Hepatocyte (in vitro differentiated cells): ENCODE measurements at regions not wholly inside any gene's neighbourhood (a gene's known extent, or its start where the extent isn't known, plus 50 kb on each side); places are given as distances from the start of the nearest gene placed in this dataset.
"Not testable (repeated sequence)": the region's sequence is repeated elsewhere in the genome, so short reads cannot be mapped to it uniquely, and the experiment has no call there.

ENCODE experiments used
- DNase-seq: peaks from one replicate; pipeline ENCODE4 v3.0.0-alpha.2; 2016; ENCODE audit warnings: low spot score
- H2AFZ ChIP-seq: fragments of 200-600 bp; sonication (generic); 2 replicates; pipeline ENCODE4 v1.6.0; 2016; ENCODE audit warnings: antibody characterized with exemption, mild to moderate bottlenecking
- H3K27ac ChIP-seq: fragments of 200-600 bp; sonication (generic); 2 replicates; pipeline ENCODE4 v1.5.1; 2016; ENCODE audit warnings: mild to moderate bottlenecking
- H3K27me3 ChIP-seq: fragments of 200-600 bp; sonication (generic); 2 replicates; pipeline ENCODE4 v1.6.1; 2016
- H3K36me3 ChIP-seq: fragments of 200-600 bp; sonication (generic); replicated peaks from 2 replicates; pipeline ENCODE4 v1.5.1; 2016; ENCODE audit warnings: low read depth; ENCODE audit not compliant: insufficient read depth
- H3K4me1 ChIP-seq: fragments of 200-600 bp; sonication (generic); 2 replicates; pipeline ENCODE4 v1.5.1; 2016; ENCODE audit warnings: mild to moderate bottlenecking, moderate library complexity; ENCODE audit not compliant: insufficient read depth
- H3K4me2 ChIP-seq: fragments of 200-600 bp; sonication (generic); 2 replicates; pipeline ENCODE4 v1.6.0; 2016
- H3K4me3 ChIP-seq: fragments of 200-600 bp; sonication (generic); 2 replicates; pipeline ENCODE4 v1.5.1; 2016; ENCODE audit warnings: mild to moderate bottlenecking
- H3K79me2 ChIP-seq: fragments of 200-600 bp; sonication (generic); 2 replicates; pipeline ENCODE4 v1.6.0; 2017; ENCODE audit warnings: mild to moderate bottlenecking
- H3K9me2 ChIP-seq: fragments of 200-600 bp; sonication (generic); replicated peaks from 2 replicates; pipeline ENCODE4 v1.6.0; 2017; ENCODE audit warnings: mild to moderate bottlenecking; ENCODE audit not compliant: insufficient read depth
- H3K9me3 ChIP-seq: fragments of 200-600 bp; sonication (generic); 2 replicates; pipeline ENCODE4 v1.5.1; 2016; ENCODE audit warnings: low read depth, mild to moderate bottlenecking
- H4K20me1 ChIP-seq: fragments of 200-600 bp; sonication (generic); 2 replicates; pipeline ENCODE4 v1.6.0; 2016; ENCODE audit warnings: mild to moderate bottlenecking; ENCODE audit not compliant: insufficient read depth, poor library complexity, severe bottlenecking
- CTCF ChIP-seq: fragments of 200-600 bp; sonication (generic); IDR thresholded peaks from 2 replicates; pipeline ENCODE4 v1.5.1; 2016; ENCODE audit warnings: antibody characterized with exemption, mild to moderate bottlenecking; ENCODE audit not compliant: poor library complexity
- EZH2 ChIP-seq: fragments of 200-600 bp; sonication (generic); IDR thresholded peaks from 2 replicates; pipeline ENCODE4 v1.6.1; 2016; ENCODE audit warnings: antibody characterized with exemption, mild to moderate bottlenecking, borderline replicate concordance
- EZH2phosphoT487 ChIP-seq: fragments of 200-600 bp; sonication (generic); IDR thresholded peaks from one replicate; pipeline ENCODE4 v1.6.1; 2018; ENCODE audit warnings: antibody characterized with exemption, mild to moderate bottlenecking, low read depth, moderate library complexity; ENCODE audit not compliant: unreplicated experiment, severe bottlenecking
- WGBS: methylation state at CpG from one replicate; pipeline ENCODE4 v1.1.6; 2016; ENCODE audit warnings: low lambda C conversion rate; ENCODE audit errors: missing lambda C conversion rate; 5-methylcytosine and 5-hydroxymethylcytosine counted together

GRCh38 chrX:13189380-13189779 is 130.5 kb downstream of the ATXN3L start:
- Histone ChIP-seq H3K9me3 (no peaks in the 10 kb centered on the region), H3K4me3 (no peak overlapping the region), H2AFZ (no peak overlapping the region), H3K27ac (no peak overlapping the region), H3K79me2 (no peaks in the 10 kb centered on the region), H3K36me3 (no peaks in the 10 kb centered on the region), H4K20me1 (no peaks in the 10 kb centered on the region), H3K27me3 (no peaks in the 10 kb centered on the region), H3K4me2 (no peak overlapping the region), H3K4me1 (peaks cover 9% of the 10 kb centered on the region), H3K9me2 (no peaks in the 10 kb centered on the region)
- no peak for DNase-seq
- 89% methylated on average over 6 of the region's 6 CpGs for WGBS
- no peak for TF ChIP-seq EZH2phosphoT487
- no peak for TF ChIP-seq EZH2
- TF ChIP-seq CTCF = no peak

GRCh38 chrX:13188731-13189309 is 131.0 kb downstream of the ATXN3L start:
- Histone ChIP-seq H3K9me3 (no peaks in the 10 kb centered on the region), H2AFZ (no peak overlapping the region), H3K79me2 (no peaks in the 10 kb centered on the region), H4K20me1 (no peaks in the 10 kb centered on the region), H3K4me2 (no peak overlapping the region), H3K9me2 (no peaks in the 10 kb centered on the region), H3K36me3 (no peaks in the 10 kb centered on the region), H3K27ac (no peak overlapping the region), H3K4me3 (no peak overlapping the region), H3K27me3 (no peaks in the 10 kb centered on the region), H3K4me1 (peaks cover 5% of the 10 kb centered on the region)
- no peak for TF ChIP-seq EZH2
- no peak for TF ChIP-seq CTCF
- 70% methylated on average over 5 of the region's 5 CpGs for WGBS
- no peak for DNase-seq

GRCh38 chrX:13186643-13187042 is 133.2 kb downstream of the ATXN3L start:
- WGBS = 95% methylated on average over 3 of the region's 3 CpGs
- H3K36me3 ChIP-seq = not testable (repeated sequence)

GRCh38 chrX:13180807-13181206 is 136.4 kb upstream of the FAM9C start:
- H3K4me1 ChIP-seq = no peaks in the 10 kb centered on the region
- no peaks in the 10 kb centered on the region for H3K36me3 ChIP-seq
- no peak for TF ChIP-seq EZH2phosphoT487
- no peak for TF ChIP-seq CTCF
- no peak overlapping the region for H3K4me2 ChIP-seq
- H3K27ac ChIP-seq = no peak overlapping the region
- no peaks in the 10 kb centered on the region for H3K27me3 ChIP-seq
- no peaks in the 10 kb centered on the region for H3K9me3 ChIP-seq
- no peak for DNase-seq
- H3K4me3 ChIP-seq = no peak overlapping the region
- no peaks in the 10 kb centered on the region for H3K79me2 ChIP-seq
- H2AFZ ChIP-seq = no peak overlapping the region
- no peaks in the 10 kb centered on the region for H4K20me1 ChIP-seq
- WGBS = 93% methylated on average over 2 of the region's 2 CpGs
- H3K9me2 ChIP-seq = no peaks in the 10 kb centered on the region

More at GRCh38 chrX:13186643-13187042, 133.2 kb downstream of the ATXN3L start:
- not testable (repeated sequence) for H2AFZ ChIP-seq, H3K27me3 ChIP-seq, H3K4me3 ChIP-seq, DNase-seq, H3K4me2 ChIP-seq, H4K20me1 ChIP-seq, H3K4me1 ChIP-seq, H3K9me2 ChIP-seq, H3K27ac ChIP-seq, H3K79me2 ChIP-seq, H3K9me3 ChIP-seq
